ENCODE measurements at regions not wholly inside any gene's neighbourhood (a gene's known extent, or its start where the extent isn't known, plus 50 kb on each side); places are given as distances from the start of the nearest gene placed in this dataset.

GRCh38 chr2:18649502-18650135 is 60.2 kb upstream of the NT5C1B start:
- H3K4me3 ChIP-seq (ENCODE audit: low read depth, low read length) = no peak overlapping the region
- TF ChIP-seq CTCF (IDR thresholded peaks at IDR 0.05; ENCODE audit: low read depth, low read length) = no peak

DNA sequence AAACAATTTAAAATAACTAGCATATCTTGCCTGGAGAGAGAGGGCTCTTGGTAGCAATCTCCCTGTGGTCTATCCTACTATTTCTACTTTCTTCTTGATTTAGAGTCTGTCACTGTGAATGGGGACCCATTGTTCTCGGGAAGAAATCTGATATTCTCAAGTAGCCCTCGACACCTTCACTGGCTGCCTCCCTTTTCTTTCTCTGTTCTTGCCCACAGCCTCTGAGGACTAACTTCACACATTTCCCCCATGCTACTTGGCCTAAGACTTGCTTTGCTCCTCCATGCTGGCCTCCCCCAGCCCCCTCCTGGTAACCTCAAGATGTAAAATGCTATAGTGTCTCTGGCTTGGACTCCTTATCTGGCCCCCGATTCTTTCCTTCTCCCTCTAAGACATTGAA is 58.8 kb upstream of the NT5C1B start:
- TF ChIP-seq CTCF (IDR thresholded peaks at IDR 0.05; ENCODE audit: low read depth, low read length) = no peak
- no peak overlapping the region for H3K4me3 ChIP-seq (ENCODE audit: low read depth, low read length)

DNA sequence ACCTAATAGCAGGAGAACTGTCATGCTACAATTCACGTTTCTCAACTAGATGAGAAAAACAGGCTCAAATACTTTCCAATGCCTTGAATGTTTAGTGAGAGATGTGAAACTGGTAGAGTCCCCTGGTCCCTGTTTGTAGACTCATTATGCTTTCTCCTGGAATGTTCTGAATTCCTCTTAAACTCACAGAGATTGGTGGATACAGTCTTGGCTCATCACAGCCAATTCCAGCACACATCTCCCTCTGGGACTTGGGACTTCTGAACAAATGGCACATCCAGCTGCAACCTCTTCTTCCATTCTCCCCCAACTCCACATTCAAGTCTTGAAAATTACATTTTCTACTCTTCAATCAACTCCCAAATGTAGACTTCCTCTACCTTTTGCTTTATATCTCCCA is 58.4 kb upstream of the NT5C1B start:
- TF ChIP-seq CTCF (IDR thresholded peaks at IDR 0.05; ENCODE audit: low read depth, low read length) = no peak
- no peak overlapping the region for H3K4me3 ChIP-seq (ENCODE audit: low read depth, low read length)

DNA sequence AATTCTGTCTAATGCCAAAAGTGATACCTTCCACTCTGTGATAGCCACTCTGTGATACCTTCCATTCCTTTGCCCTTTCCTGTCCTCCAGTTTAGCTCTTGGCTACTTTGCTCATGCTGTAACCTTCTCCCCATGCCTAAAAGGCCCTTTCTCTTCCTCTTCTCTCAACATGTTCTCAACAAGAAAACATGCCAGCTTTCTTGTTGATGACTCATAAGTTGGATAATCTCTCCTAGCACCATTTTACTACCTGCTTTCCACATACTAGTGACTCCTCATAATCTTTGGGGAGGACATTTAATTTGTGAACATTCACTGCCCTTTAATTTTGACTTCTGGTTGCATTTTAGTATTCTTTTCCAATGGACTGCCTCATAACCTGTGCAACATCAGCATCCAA is 55.9 kb upstream of the NT5C1B start:
- no peak for TF ChIP-seq CTCF (IDR thresholded peaks at IDR 0.05; ENCODE audit: low read depth, low read length)
- H3K4me3 ChIP-seq (ENCODE audit: low read depth, low read length) = no peak overlapping the region

- no peak overlapping the region for H3K4me3 ChIP-seq (ENCODE audit: low read depth, low read length)
- no peak for TF ChIP-seq CTCF (IDR thresholded peaks at IDR 0.05; ENCODE audit: low read depth, low read length)
These were observed 54.7 kb upstream of the NT5C1B start for GRCh38 chr2:18644115-18644462.

DNA sequence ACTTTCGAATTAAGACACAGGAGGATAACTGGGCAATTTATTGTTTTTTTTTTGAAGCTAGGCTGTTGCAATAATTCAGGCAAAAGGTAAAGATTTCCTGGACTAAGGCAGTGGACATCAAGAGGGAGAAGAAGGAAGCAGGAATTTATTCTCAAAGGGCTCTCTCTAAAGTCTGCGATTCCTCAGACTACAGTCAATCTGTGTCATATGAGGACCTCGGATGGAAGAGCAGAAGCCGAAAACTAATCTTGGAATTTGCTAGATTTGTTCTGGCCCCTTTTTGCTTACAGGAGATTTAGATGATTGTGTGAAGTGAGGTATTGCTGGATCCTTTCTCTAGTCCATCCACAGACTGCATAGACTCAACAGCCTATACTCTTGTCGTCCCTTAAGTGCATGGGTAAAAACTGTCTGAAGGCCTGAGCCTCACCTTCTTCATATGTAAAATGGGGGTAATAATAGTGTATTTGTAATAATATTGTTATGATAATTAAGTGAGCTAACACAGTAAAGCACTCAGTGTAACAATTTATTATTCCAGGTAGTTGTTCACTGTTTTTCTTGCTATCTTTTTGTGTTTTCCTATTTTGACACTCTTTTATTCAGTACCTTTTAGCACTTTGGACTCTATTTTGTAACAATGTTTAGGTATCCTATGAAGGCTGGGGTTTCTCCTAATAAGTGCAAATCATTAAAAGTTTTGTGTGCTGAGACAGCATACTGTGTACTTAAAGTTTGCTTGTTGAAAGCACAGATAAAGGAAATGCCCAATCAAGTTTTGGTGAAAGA is 54.2 kb upstream of the NT5C1B start:
- no peak for TF ChIP-seq CTCF (IDR thresholded peaks at IDR 0.05; ENCODE audit: low read depth, low read length)
- H3K4me3 ChIP-seq (ENCODE audit: low read depth, low read length) = no peak overlapping the region

DNA sequence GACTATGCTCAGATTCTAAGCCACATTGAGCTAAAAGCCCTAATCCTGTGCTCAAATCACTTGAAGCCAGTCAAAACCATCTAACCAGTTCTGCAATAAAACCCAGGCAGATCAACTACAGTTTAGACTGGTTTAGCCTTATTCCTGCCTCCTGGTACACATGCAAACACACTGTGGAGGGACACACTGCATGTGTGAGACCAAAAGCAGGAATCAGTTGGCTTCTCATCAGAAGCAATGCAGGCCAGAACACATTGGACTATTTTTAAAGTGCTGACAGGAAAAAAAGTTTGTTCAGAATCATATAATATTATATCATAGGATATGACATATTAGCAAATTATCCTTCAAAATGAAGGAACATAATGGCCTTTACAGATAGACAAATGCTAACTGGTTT is 52.5 kb upstream of the NT5C1B start:
- no peak for TF ChIP-seq CTCF (IDR thresholded peaks at IDR 0.05; ENCODE audit: low read depth, low read length)
- H3K4me3 ChIP-seq (ENCODE audit: low read depth, low read length) = no peak overlapping the region
